ENCODE measurements at regions not wholly inside any gene's neighbourhood (a gene's known extent, or its start where the extent isn't known, plus 50 kb on each side); places are given as distances from the start of the nearest gene placed in this dataset.

- DNase-seq (ENCODE audit: low read depth): no peak
Measured at GRCh38 chr16:54442864-54443263, 156.3 kb upstream of the IRX3 start.

GRCh38 chr16:54438469-54438868 lies 151.9 kb upstream of the IRX3 start:
- no peak for DNase-seq (ENCODE audit: low read depth)

- no peak for DNase-seq (ENCODE audit: low read depth)
Measured at GRCh38 chr16:54437921-54438320, 151.3 kb upstream of the IRX3 start.

GRCh38 chr16:54437401-54437800 lies 150.8 kb upstream of the IRX3 start:
- DNase-seq (ENCODE audit: low read depth): no peak

- DNase-seq (ENCODE audit: low read depth): no peak
Measured at GRCh38 chr16:54436346-54436745, 149.8 kb upstream of the IRX3 start.

GRCh38 chr16:54434859-54435258 lies 148.3 kb upstream of the IRX3 start:
- DNase-seq (ENCODE audit: low read depth): no peak

- no peak for DNase-seq (ENCODE audit: low read depth)
Measured at GRCh38 chr16:54432897-54433229, 146.3 kb upstream of the IRX3 start.

GRCh38 chr16:54431997-54432896 lies 145.7 kb upstream of the IRX3 start:
- DNase-seq (ENCODE audit: low read depth): no peak

GRCh38 chr16:54431041-54431996 lies 144.7 kb upstream of the IRX3 start:
- DNase-seq (ENCODE audit: low read depth): no peak

GRCh38 chr16:54430491-54431030 lies 144.0 kb upstream of the IRX3 start:
- peak; percentile 33 for DNase-seq (ENCODE audit: low read depth)

- DNase-seq (ENCODE audit: low read depth): no peak
Measured at GRCh38 chr16:54429029-54429428, 142.4 kb upstream of the IRX3 start.

- no peak for DNase-seq (ENCODE audit: low read depth)
Measured at GRCh38 chr16:54426553-54426849, 139.9 kb upstream of the IRX3 start.

GRCh38 chr16:54425681-54426552 lies 139.3 kb upstream of the IRX3 start:
- DNase-seq (ENCODE audit: low read depth): peak; percentile 72

GRCh38 chr16:54425068-54425467 lies 138.5 kb upstream of the IRX3 start:
- DNase-seq (ENCODE audit: low read depth): no peak

- peak; percentile 43 for DNase-seq (ENCODE audit: low read depth)
Measured at GRCh38 chr16:54424043-54424451, 137.5 kb upstream of the IRX3 start.

- peak; percentile 58 for DNase-seq (ENCODE audit: low read depth)
Measured at GRCh38 chr16:54422569-54422978, 136.0 kb upstream of the IRX3 start.

GRCh38 chr16:54422159-54422558 lies 135.6 kb upstream of the IRX3 start:
- peak; percentile 15 for DNase-seq (ENCODE audit: low read depth)

- no peak for DNase-seq (ENCODE audit: low read depth)
Measured at GRCh38 chr16:54421220-54421619, 134.6 kb upstream of the IRX3 start.

- no peak for DNase-seq (ENCODE audit: low read depth)
Measured at GRCh38 chr16:54418903-54419302, 132.3 kb upstream of the IRX3 start.

GRCh38 chr16:54417384-54417783 lies 130.8 kb upstream of the IRX3 start:
- DNase-seq (ENCODE audit: low read depth): peak; percentile 32

- DNase-seq (ENCODE audit: low read depth): no peak
Measured at GRCh38 chr16:54414671-54415070, 128.1 kb upstream of the IRX3 start.
